Mesothelial cell of epicardium (in vitro differentiated cells): ENCODE measurements at regions not wholly inside any gene's neighbourhood (a gene's known extent, or its start where the extent isn't known, plus 50 kb on each side); places are given as distances from the start of the nearest gene placed in this dataset.
"Not testable (repeated sequence)": the region's sequence is repeated elsewhere in the genome, so short reads cannot be mapped to it uniquely, and the experiment has no call there.

ENCODE experiments used
- DNase-seq, 2 experiments: peaks; one replicate each; pipeline ENCODE4 v3.0.0; 2021; ENCODE audit warnings: low spot score in 2 of 2; ENCODE audit not compliant: unreplicated experiment in 2 of 2
- H3K27ac Mint-ChIP-seq: 2 replicates; pipeline ENCODE4 v1.8.0; 2021; ENCODE audit warnings: mixed read lengths
- H3K27me3 Mint-ChIP-seq: 2 replicates; pipeline ENCODE4 v1.8.0; 2021; ENCODE audit warnings: low read depth, mixed read lengths
- H3K36me3 Mint-ChIP-seq: 2 replicates; pipeline ENCODE4 v1.8.0; 2021; ENCODE audit warnings: mixed read lengths
- H3K4me1 Mint-ChIP-seq: 2 replicates; pipeline ENCODE4 v1.8.0; 2021; ENCODE audit warnings: mixed read lengths
- H3K4me3 Mint-ChIP-seq: 2 replicates; pipeline ENCODE4 v1.8.0; 2021; ENCODE audit warnings: mild to moderate bottlenecking, moderate library complexity, mixed read lengths
- H3K9me3 Mint-ChIP-seq: 2 replicates; pipeline ENCODE4 v1.8.0; 2021; ENCODE audit warnings: mixed read lengths
- CTCF ChIP-seq: fragments of 200-600 bp; sonication (generic); IDR thresholded peaks from one replicate; pipeline ENCODE4 v1.5.0; 2021; ENCODE audit warnings: antibody characterized with exemption; ENCODE audit not compliant: unreplicated experiment

- not testable (repeated sequence) for H3K9me3 Mint-ChIP-seq, H3K27me3 Mint-ChIP-seq, H3K36me3 Mint-ChIP-seq, DNase-seq, H3K27ac Mint-ChIP-seq, H3K4me3 Mint-ChIP-seq
- peaks cover 16% of the 10 kb centered on the region for H3K4me1 Mint-ChIP-seq
These were observed 72.3 kb upstream of the ADORA2B start for GRCh38 chr17:15872677-15873076.

DNA sequence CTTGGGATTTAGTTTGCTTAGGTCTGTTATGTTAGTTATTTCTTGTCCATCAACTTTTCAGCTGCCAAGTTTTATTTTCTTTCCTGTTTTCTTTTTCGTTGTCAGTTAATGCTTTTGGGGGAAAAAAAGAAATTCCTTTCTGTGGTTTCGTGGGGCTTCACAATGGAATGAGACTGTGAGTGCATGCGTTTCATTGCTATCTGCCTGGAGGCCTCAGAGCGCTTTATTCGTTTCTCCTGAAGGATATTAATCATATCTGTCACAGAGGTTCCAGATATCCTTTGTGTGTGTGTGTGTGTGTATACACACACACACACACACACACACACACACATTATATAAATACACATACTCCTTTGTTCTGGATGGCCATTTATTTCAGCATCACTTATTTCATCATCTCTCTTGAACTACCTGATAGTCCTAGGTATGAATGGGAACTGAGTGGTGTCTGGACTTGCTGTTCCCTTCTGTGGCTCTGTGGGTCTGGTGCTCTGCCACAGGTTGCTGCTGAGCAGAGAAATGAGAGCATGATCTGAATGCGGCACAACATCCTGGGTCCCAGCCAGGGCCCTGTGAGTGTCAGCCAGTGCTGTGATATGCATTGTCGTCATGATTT lies 66.9 kb upstream of the ADORA2B start:
- Mint-ChIP-seq H3K27ac (peak overlapping the region; percentile 85), H3K4me1 (peaks cover 16% of the 10 kb centered on the region)
- H3K9me3 Mint-ChIP-seq, DNase-seq, H3K27me3 Mint-ChIP-seq, H3K4me3 Mint-ChIP-seq, H3K36me3 Mint-ChIP-seq: not testable (repeated sequence)

DNA sequence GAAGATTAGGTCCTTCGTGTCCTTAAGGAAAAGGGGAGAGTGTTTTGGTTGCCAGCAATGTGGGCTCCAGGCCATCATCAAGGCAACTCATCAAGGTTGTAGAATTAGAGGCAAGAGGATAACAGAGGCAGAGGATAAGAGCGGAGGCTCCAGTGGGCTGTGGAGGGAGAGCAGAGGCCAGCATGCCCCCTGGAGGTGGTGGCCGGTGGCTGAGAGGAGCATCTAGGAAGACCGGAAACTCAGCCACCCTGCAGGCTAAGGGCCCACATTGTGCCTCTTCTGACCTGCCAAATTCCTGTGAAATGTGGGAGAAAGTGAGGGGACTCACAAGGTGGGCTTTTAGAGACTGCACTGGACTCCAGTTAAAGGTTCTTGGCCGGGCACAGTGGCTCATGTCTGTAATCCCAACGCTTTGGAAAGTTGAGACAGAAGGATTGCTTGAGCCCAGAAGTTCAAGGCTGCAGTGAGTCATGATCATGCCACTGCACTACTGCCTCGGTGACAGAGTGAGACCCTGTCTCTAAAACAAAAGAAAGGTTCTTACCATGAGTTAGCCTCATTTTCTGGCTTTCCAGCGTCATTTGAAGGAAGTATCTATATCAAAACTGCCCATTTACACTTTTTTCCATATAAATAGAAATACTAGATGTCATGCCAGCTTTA lies 62.7 kb upstream of the ADORA2B start:
- Mint-ChIP-seq H3K4me1 (peaks cover 15% of the 10 kb centered on the region), H3K4me3 (no peak overlapping the region), H3K36me3 (no peaks in the 10 kb centered on the region), H3K9me3 (peaks cover 7% of the 10 kb centered on the region), H3K27ac (no peak overlapping the region), H3K27me3 (no peaks in the 10 kb centered on the region)
- no peak for TF ChIP-seq CTCF
- no peak for DNase-seq

DNA sequence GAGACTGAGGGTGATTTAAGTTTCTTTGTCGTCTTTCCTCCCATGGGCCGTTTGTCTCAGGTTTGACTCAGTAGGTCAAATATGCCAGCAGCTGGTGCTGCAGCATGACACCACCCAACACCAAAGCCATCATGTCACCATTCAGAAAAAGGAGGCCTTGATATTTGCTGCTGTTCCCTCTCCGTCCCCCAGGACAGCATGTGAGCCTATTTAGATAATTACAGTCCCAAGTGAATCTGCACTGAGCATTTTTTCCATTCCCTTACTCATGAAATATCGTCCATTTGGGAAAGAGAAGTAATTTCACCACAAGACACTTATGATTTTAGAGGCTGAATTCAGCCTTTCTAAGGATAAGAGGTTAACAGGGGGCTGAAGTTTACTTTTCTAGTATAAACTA lies 62.2 kb upstream of the ADORA2B start:
- no peaks in the 10 kb centered on the region for H3K27me3 Mint-ChIP-seq
- peaks cover 7% of the 10 kb centered on the region for H3K9me3 Mint-ChIP-seq
- no peak for TF ChIP-seq CTCF
- H3K27ac Mint-ChIP-seq: no peak overlapping the region
- no peak overlapping the region for H3K4me3 Mint-ChIP-seq
- H3K4me1 Mint-ChIP-seq: peaks cover 10% of the 10 kb centered on the region
- no peak for DNase-seq
- H3K36me3 Mint-ChIP-seq: no peaks in the 10 kb centered on the region

DNA sequence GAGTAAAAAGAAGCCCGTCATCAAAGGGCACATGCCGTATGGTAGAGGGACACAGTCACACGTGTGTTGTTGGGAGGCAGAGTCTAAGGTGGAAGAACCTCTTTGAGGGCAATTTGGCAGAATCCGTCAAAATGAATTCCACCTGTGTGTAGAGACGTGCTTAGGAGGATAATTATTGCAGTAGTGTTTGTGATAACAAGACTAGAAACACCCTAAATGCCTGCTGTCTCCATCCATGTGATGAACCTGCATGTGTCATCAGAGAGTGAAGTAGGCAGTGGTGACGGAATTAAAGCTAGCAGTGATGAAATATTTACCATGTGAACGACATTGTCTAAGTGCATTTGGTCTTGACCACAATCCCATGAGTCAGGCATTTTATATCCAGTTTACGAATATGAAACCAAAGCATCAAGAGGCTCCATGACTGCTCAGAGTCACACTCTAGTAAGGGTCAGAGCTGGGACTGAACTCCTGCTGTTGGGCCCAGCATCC lies 61.3 kb upstream of the ADORA2B start:
- H3K4me3 Mint-ChIP-seq: no peak overlapping the region
- peaks cover 7% of the 10 kb centered on the region for H3K9me3 Mint-ChIP-seq
- no peaks in the 10 kb centered on the region for H3K36me3 Mint-ChIP-seq
- no peaks in the 10 kb centered on the region for H3K27me3 Mint-ChIP-seq
- no peak overlapping the region for H3K27ac Mint-ChIP-seq
- TF ChIP-seq CTCF: no peak
- no peak for DNase-seq
- H3K4me1 Mint-ChIP-seq: peaks cover 3% of the 10 kb centered on the region

DNA sequence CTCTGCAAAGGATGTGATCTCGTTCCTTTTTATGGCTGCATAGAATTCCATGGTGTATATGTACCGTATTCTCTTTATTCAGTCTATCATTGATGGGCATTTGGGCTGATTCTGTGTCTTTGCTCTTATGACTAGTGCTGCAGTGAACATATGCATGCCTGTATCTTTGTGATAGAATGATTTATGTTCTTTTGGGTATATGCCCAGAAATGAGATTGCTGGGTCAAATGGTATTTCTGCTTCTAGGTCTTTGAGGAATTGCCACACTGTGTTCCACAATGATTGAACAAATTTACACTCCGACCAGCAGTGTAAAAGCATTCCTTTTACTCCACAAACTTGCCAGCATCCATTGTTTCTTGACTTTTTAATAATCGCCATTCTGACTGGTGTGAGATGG lies 60.2 kb upstream of the ADORA2B start:
- no peak overlapping the region for H3K4me3 Mint-ChIP-seq
- no peaks in the 10 kb centered on the region for H3K27me3 Mint-ChIP-seq
- H3K27ac Mint-ChIP-seq: no peak overlapping the region
- no peak for DNase-seq
- no peaks in the 10 kb centered on the region for H3K36me3 Mint-ChIP-seq
- no peak for TF ChIP-seq CTCF
- peaks cover 3% of the 10 kb centered on the region for H3K4me1 Mint-ChIP-seq
- peaks cover 7% of the 10 kb centered on the region for H3K9me3 Mint-ChIP-seq
